ENCODE measurements at regions not wholly inside any gene's neighbourhood (a gene's known extent, or its start where the extent isn't known, plus 50 kb on each side); places are given as distances from the start of the nearest gene placed in this dataset.

GRCh38 chr19:29285878-29286277 lies 72.9 kb upstream of the UQCRFS1 start:
- H3K4me3 ChIP-seq, result no peak overlapping the region
- DNase-seq, result peak in 1 of 2 donors; percentile 56
- peaks cover 0 to 41% (median 0%) of the 10 kb centered on the region in 3 donors for H3K27me3 ChIP-seq
- no peaks in the 10 kb centered on the region for H3K9me3 ChIP-seq
- intact Hi-C loops (cut with DNase I; ENCODE audit: low total_unique reads), result no loop called here
- H3K27ac ChIP-seq, result no peak overlapping the region
- 21 to 41% (median 25%) methylated on average over 6 of the region's 6 CpGs for WGBS, 5 donors
- no peaks in the 10 kb centered on the region for H3K36me3 ChIP-seq
- no peak for TF ChIP-seq CTCF (IDR thresholded peaks at IDR 0.05)
- no peak for TF ChIP-seq POLR2AphosphoS5 (IDR thresholded peaks at IDR 0.05)
- TF ChIP-seq EP300 (IDR thresholded peaks at IDR 0.05), result no peak
- TF ChIP-seq POLR2A (IDR thresholded peaks at IDR 0.05), result no peak
- H3K4me1 ChIP-seq, result no peaks in the 10 kb centered on the region

GRCh38 chr19:29287061-29287460 lies 74.1 kb upstream of the UQCRFS1 start:
- peaks cover 0 to 38% (median 0%) of the 10 kb centered on the region in 3 donors for H3K27me3 ChIP-seq
- TF ChIP-seq EP300 (IDR thresholded peaks at IDR 0.05) (no peak), CTCF (IDR thresholded peaks at IDR 0.05) (no peak)
- no peak overlapping the region for H3K4me3 ChIP-seq
- H3K4me1 ChIP-seq, result no peaks in the 10 kb centered on the region
- no peaks in the 10 kb centered on the region for H3K36me3 ChIP-seq
- intact Hi-C loops (cut with DNase I; ENCODE audit: low total_unique reads), result no loop called here
- DNase-seq, result peak in 1 of 2 donors; percentile 52
- no peak overlapping the region for H3K27ac ChIP-seq
- no peaks in the 10 kb centered on the region for H3K9me3 ChIP-seq
- 50 to 64% (median 60%) methylated on average over 4 of the region's 4 CpGs for WGBS, 5 donors

GRCh38 chr19:29288256-29288655 lies 75.3 kb upstream of the UQCRFS1 start:
- TF ChIP-seq CTCF (IDR thresholded peaks at IDR 0.05) (no peak), POLR2AphosphoS5 (IDR thresholded peaks at IDR 0.05) (no peak), EP300 (IDR thresholded peaks at IDR 0.05) (no peak), POLR2A (IDR thresholded peaks at IDR 0.05) (no peak)
- Histone ChIP-seq H3K36me3 (no peaks in the 10 kb centered on the region), H3K4me3 (no peak overlapping the region), H3K4me1 (no peaks in the 10 kb centered on the region), H3K9me3 (no peaks in the 10 kb centered on the region), H3K27me3 (peaks cover 0 to 33% (median 0%) of the 10 kb centered on the region in 3 donors), H3K27ac (no peak overlapping the region)
- intact Hi-C loops (cut with DNase I; ENCODE audit: low total_unique reads), result no loop called here
- WGBS, 5 donors, result 77 to 80% (median 77%) methylated on average over 4 of the region's 4 CpGs
- DNase-seq, result no peak

GRCh38 chr19:29289020-29289419 lies 76.1 kb upstream of the UQCRFS1 start:
- Histone ChIP-seq H3K4me3 (no peak overlapping the region), H3K9me3 (no peaks in the 10 kb centered on the region), H3K27ac (no peak overlapping the region), H3K36me3 (no peaks in the 10 kb centered on the region), H3K4me1 (no peaks in the 10 kb centered on the region), H3K27me3 (peaks cover 0 to 28% (median 0%) of the 10 kb centered on the region in 3 donors)
- no peak for DNase-seq
- TF ChIP-seq POLR2A (IDR thresholded peaks at IDR 0.05) (no peak), POLR2AphosphoS5 (IDR thresholded peaks at IDR 0.05) (no peak), EP300 (IDR thresholded peaks at IDR 0.05) (no peak), CTCF (IDR thresholded peaks at IDR 0.05) (no peak)
- 71 to 94% (median 81%) methylated on average over 2 of the region's 2 CpGs for WGBS, 5 donors
- intact Hi-C loops (cut with DNase I; ENCODE audit: low total_unique reads), result no loop called here
